HepG2 (cell line): ENCODE measurements at regions not wholly inside any gene's neighbourhood (a gene's known extent, or its start where the extent isn't known, plus 50 kb on each side); places are given as distances from the start of the nearest gene placed in this dataset.

ENCODE experiments used
- ATAC-seq: fragments of 200-7000 bp; cut with Tn5 transposase; 3 replicates; pipeline ENCODE4 v1.9.1; 2020; ENCODE audit warnings: mild to moderate bottlenecking, moderate library complexity
- BruUV-seq: library from RNA; stranded (reverse); fragments of 400-500 nt; replicated peaks from 2 replicates; lab custom pipeline; 2021; lab: Mats Ljungman, UMichigan
- CTCF ChIA-PET: fragments of 300-600 bp; formaldehyde crosslinking; extraction: SDS; loops from one replicate; lab custom pipeline; 2021; ENCODE audit warnings: low total read pairs, inconsistent platforms, low intra/inter-chr PET ratio; lab: Yijun Ruan, JAX
- POLR2A ChIA-PET: fragments of 350-600 bp; sonication (Branson Sonifier 250); formaldehyde crosslinking; loops from one replicate; lab custom pipeline; 2020; ENCODE audit warnings: antibody characterized with exemption, inconsistent platforms; lab: Yijun Ruan, JAX
- DNase-seq: peaks from one replicate; pipeline ENCODE4 v3.0.0-alpha.2; 2015; ENCODE audit warnings: low spot score
- FAIRE-seq: peaks from 3 replicates; lab custom pipeline; 2011; peaks lifted over from hg19 to GRCh38; lab: Jason Lieb, UNC
- H2AFZ ChIP-seq: one replicate; pipeline ENCODE4 v1.6.1; 2011; ENCODE audit warnings: low read length, inconsistent platforms
- H3K27ac ChIP-seq: fragments of 300-600 bp; 3 replicates; pipeline ENCODE4 v1.8.0; 2011; ENCODE audit warnings: mixed run types, mild to moderate bottlenecking, mixed read lengths, low read length, inconsistent platforms; ENCODE audit not compliant: insufficient read depth; ENCODE audit errors: extremely low read length
- H3K27me3 ChIP-seq, 2 experiments: fragments of 200-600 bp in 1 of 2; 2 replicates in 1 of 2; 3 replicates in 1 of 2; pipeline versions ENCODE4 v1.6.0 to v1.8.0; 2011; ENCODE audit warnings: low read length in 2 of 2, mild to moderate bottlenecking in 2 of 2, moderate library complexity in 2 of 2, inconsistent platforms in 1 of 2; ENCODE audit not compliant: insufficient read depth in 2 of 2, control insufficient read depth in 1 of 2
- H3K36me3 ChIP-seq, 2 experiments: fragments of 200-600 bp in 1 of 2; replicated peaks in 1 of 2; 2 replicates in 1 of 2; 3 replicates in 1 of 2; pipeline versions ENCODE4 v1.5.1 to v1.8.0; 2011; ENCODE audit warnings: low read length in 2 of 2, inconsistent platforms in 1 of 2; ENCODE audit not compliant: insufficient read depth in 2 of 2, control insufficient read depth in 1 of 2
- H3K4me1 ChIP-seq: 2 replicates; pipeline ENCODE4 v1.5.1; 2012; ENCODE audit warnings: low read length, inconsistent platforms; ENCODE audit not compliant: insufficient read depth
- H3K4me2 ChIP-seq: 2 replicates; pipeline ENCODE4 v1.6.0; 2011; ENCODE audit warnings: low read depth, low read length, inconsistent platforms
- H3K4me3 ChIP-seq, 3 experiments: fragments of 200-600 bp in 1 of 3; sonication (generic), shearing (Covaris generic) in 1 of 3; replicated peaks in 1 of 3; 2 replicates each; pipeline ENCODE4 v1.5.1; 2011 to 2016; ENCODE audit warnings: low read length in 3 of 3, inconsistent platforms in 2 of 3, low read depth in 2 of 3, mild to moderate bottlenecking in 2 of 3, control low read depth in 1 of 3, mixed read lengths in 1 of 3; ENCODE audit not compliant: insufficient read depth in 1 of 3
- H3K79me2 ChIP-seq: one replicate; pipeline ENCODE4 v1.6.1; 2011; ENCODE audit warnings: low read length, inconsistent platforms; ENCODE audit not compliant: insufficient read depth
- H3K9ac ChIP-seq: 2 replicates; pipeline ENCODE4 v1.6.0; 2011; ENCODE audit warnings: mild to moderate bottlenecking, low read depth, low read length, inconsistent platforms; ENCODE audit not compliant: insufficient read depth
- H3K9me3 ChIP-seq: 2 replicates; pipeline ENCODE4 v1.5.1; 2012; ENCODE audit warnings: mild to moderate bottlenecking, low read length
- H4K20me1 ChIP-seq: 2 replicates; pipeline ENCODE4 v1.6.0; 2011; ENCODE audit warnings: inconsistent platforms, mild to moderate bottlenecking, low read length, moderate library complexity; ENCODE audit not compliant: insufficient read depth
- CEBPG ChIP-seq: IDR thresholded peaks from 2 replicates; pipeline ENCODE4 v1.6.1; 2016
- CHD2 ChIP-seq: IDR thresholded peaks from 2 replicates; pipeline ENCODE4 v1.6.1; 2011; ENCODE audit warnings: low read depth, low read length, improper control_type of control experiment
- CREM ChIP-seq, 2 experiments: sonication (generic) in 1 of 2; formaldehyde crosslinking in 1 of 2; IDR thresholded peaks; 2 replicates each; pipeline versions ENCODE4 v1.4.0 to v1.6.1; 2016 to 2020; ENCODE audit warnings: antibody characterized with exemption in 1 of 2, mild to moderate bottlenecking in 1 of 2, missing genetic modification reagents in 1 of 2
- EP300 ChIP-seq, 3 experiments: sonication (generic) in 1 of 3; formaldehyde crosslinking in 1 of 3; IDR thresholded peaks; 2 replicates each; pipeline versions ENCODE4 v1.5.1 to v1.6.1; 2011 to 2020; ENCODE audit warnings: low read depth in 2 of 3, low read length in 2 of 3, borderline replicate concordance in 1 of 3, improper control_type of control experiment in 1 of 3, mild to moderate bottlenecking in 1 of 3, missing genetic modification reagents in 1 of 3, moderate library complexity in 1 of 3
- FOXA3 ChIP-seq: IDR thresholded peaks from 2 replicates; pipeline ENCODE4 v1.6.1; 2016; ENCODE audit warnings: missing genetic modification reagents, missing compliant biosample characterization
- GFI1 ChIP-seq: sonication (generic); formaldehyde crosslinking; IDR thresholded peaks from 2 replicates; pipeline ENCODE4 v1.5.0; 2020; ENCODE audit warnings: missing genetic modification reagents, mild to moderate bottlenecking, borderline replicate concordance
- HES4 ChIP-seq: sonication (generic); formaldehyde crosslinking; IDR thresholded peaks from 2 replicates; pipeline ENCODE4 v1.9.0; 2021; ENCODE audit warnings: mild to moderate bottlenecking, missing genetic modification reagents, borderline replicate concordance
- HNF4G ChIP-seq, 2 experiments: sonication (generic) in 1 of 2; formaldehyde crosslinking in 1 of 2; IDR thresholded peaks; 2 replicates each; pipeline versions ENCODE4 v1.4.0 to v1.6.1; 2011 to 2020; ENCODE audit warnings: borderline replicate concordance in 2 of 2, low read depth in 2 of 2, mild to moderate bottlenecking in 2 of 2, low read length in 1 of 2, missing genetic modification reagents in 1 of 2, moderate library complexity in 1 of 2
- HOXA5 ChIP-seq: sonication (generic); formaldehyde crosslinking; IDR thresholded peaks from 2 replicates; pipeline ENCODE4 v1.4.0; 2020; ENCODE audit warnings: missing genetic modification reagents
- ISL2 ChIP-seq: sonication (generic); formaldehyde crosslinking; IDR thresholded peaks from 2 replicates; pipeline ENCODE4 v1.5.0; 2020; ENCODE audit warnings: missing genetic modification reagents
- NCOA2 ChIP-seq: sonication (generic); formaldehyde crosslinking; IDR thresholded peaks from 2 replicates; pipeline ENCODE4 v1.8.0; 2022; ENCODE audit warnings: inconsistent platforms
- NFIC ChIP-seq: IDR thresholded peaks from 2 replicates; pipeline ENCODE4 v1.6.1; 2012; ENCODE audit warnings: mild to moderate bottlenecking, low read length, inconsistent platforms
- SMAD3 ChIP-seq: sonication (generic); formaldehyde crosslinking; IDR thresholded peaks from 2 replicates; pipeline ENCODE4 v1.4.0; 2020; ENCODE audit warnings: missing genetic modification reagents
- SYNCRIP ChIP-seq: fragments of 200-400 bp; formaldehyde crosslinking; IDR thresholded peaks from 2 replicates; pipeline ENCODE4 v1.6.1; 2018; ENCODE audit warnings: mild to moderate bottlenecking, low read depth, low read length; ENCODE audit not compliant: insufficient read depth
- TGIF2 ChIP-seq: IDR thresholded peaks from 2 replicates; pipeline ENCODE4 v1.6.1; 2016; ENCODE audit warnings: control low read depth, missing compliant biosample characterization
- ZNF557 ChIP-seq: sonication (generic); formaldehyde crosslinking; IDR thresholded peaks from 2 replicates; pipeline ENCODE4 v1.4.0; 2020; ENCODE audit warnings: missing genetic modification reagents
- ZNF746 ChIP-seq: sonication (generic); formaldehyde crosslinking; IDR thresholded peaks from 2 replicates; pipeline ENCODE4 v1.8.0; 2022; ENCODE audit warnings: mild to moderate bottlenecking, missing genetic modification reagents
- WGBS: methylation state at CpG from one replicate; pipeline ENCODE4 v1.1.6; 2017; ENCODE audit warnings: low lambda C conversion rate; 5-methylcytosine and 5-hydroxymethylcytosine counted together
- in situ Hi-C: cut with HindIII; loops from 2 replicates; pipeline ENCODE4 v1.10.0; 2017; ENCODE audit warnings: low pct_unique_long_range_greater_than_20kb; ENCODE audit not compliant: extremely low pct_ligation_motif_present
- intact Hi-C: fragments of 100-400 bp; cut with micrococcal nuclease; formaldehyde crosslinking; loops from one replicate; pipeline ENCODE4 v1.10.0; 2022; ENCODE audit not compliant: unreplicated experiment
- TF ChIP-seq, protein P1 (sequence below): sonication (generic); formaldehyde crosslinking; IDR thresholded peaks from 2 replicates; pipeline ENCODE4 v1.5.1; 2020; ENCODE audit warnings: mild to moderate bottlenecking, missing genetic modification reagents, borderline replicate concordance

DNA sequence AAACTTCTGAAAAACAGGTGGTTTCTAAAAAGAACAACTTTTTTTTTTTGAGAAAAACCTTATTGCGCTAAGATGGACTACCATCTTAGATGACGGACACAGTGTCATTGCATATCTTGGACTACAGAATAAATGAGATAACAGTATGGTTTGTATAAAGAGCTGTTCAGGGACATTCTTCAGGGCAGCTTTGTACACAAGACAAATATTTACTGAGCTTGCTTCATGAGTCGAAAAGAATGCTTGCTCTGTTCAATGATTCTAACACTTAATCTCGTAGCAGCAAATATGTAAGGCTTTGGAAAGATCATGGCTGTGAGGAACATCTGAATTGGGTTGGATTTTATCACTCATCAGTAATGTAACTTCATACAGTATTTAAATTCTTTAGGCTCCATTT lies 282.5 kb upstream of the CWC22 start:
- Histone ChIP-seq H3K36me3 (no peaks in the 10 kb centered on the region), H3K9me3 (no peaks in the 10 kb centered on the region; the same call in 1 of the 2 replicates), H3K4me1 (peaks cover 19% of the 10 kb centered on the region), H3K79me2 (no peaks in the 10 kb centered on the region), H3K27me3 (no peaks in the 10 kb centered on the region), H3K27ac (no peak overlapping the region), H3K4me2 (no peak overlapping the region), H3K4me3 (no peak overlapping the region), H2AFZ (no peak overlapping the region), H3K9ac (no peak overlapping the region), H4K20me1 (no peaks in the 10 kb centered on the region)
- ChIA-PET POLR2A (no interaction called here), CTCF (no interaction called here)
- in situ Hi-C loops (no loop called here), intact Hi-C loops (loop anchor here (1.0 to 10.0 kb wide), 2 partner anchors 34 to 685 kb away; no protein-coding TSS in a partner anchor)
- FAIRE-seq (peak; percentile 74), DNase-seq (peak; percentile 68), ATAC-seq (peak; percentile 98)
- WGBS, result 7% methylated on average over 4 of the region's 4 CpGs
- BruUV-seq, result no TSS peak
- TF ChIP-seq HOXA5 (CRISPR knock-in tag), result no peak
- TF ChIP-seq GFI1 (CRISPR knock-in tag), result peak; percentile 51; the same call in 1 of the 2 replicates
- TF ChIP-seq TGIF2 (CRISPR knock-in tag), result 0 out of 2 replicates have a peak, but pooled peaks have one; percentile 22
- TF ChIP-seq FOXA3 (CRISPR knock-in tag), result peak; percentile 90
- TF ChIP-seq CEBPG (CRISPR knock-in tag), result peak; percentile 46
- no peak for TF ChIP-seq ZNF557 (CRISPR knock-in tag)
- no peak for TF ChIP-seq CHD2
- peak; percentile 57; the same call in 1 of the 2 replicates for TF ChIP-seq ISL2 (CRISPR knock-in tag)
- no peak for TF ChIP-seq ZNF746
- no peak for TF ChIP-seq HNF4G (IDR thresholded peaks at IDR 0.05; ENCODE audit: borderline replicate concordance, low read depth, low read length)
- no peak for TF ChIP-seq HNF4G (CRISPR knock-in tag; IDR thresholded peaks at IDR 0.05; ENCODE audit: borderline replicate concordance, low read depth)
- peak; percentile 48; the same call in 1 of the 2 replicates for TF ChIP-seq NFIC
- peak in 1 of 2 experiments; percentile 71; a peak in 2 of 4 replicates for TF ChIP-seq EP300 (IDR thresholded peaks at IDR 0.05; ENCODE audit: low read depth in 2 of 2, low read length in 2 of 2)
- TF ChIP-seq EP300 (CRISPR knock-in tag; IDR thresholded peaks at IDR 0.05; ENCODE audit: borderline replicate concordance), result no peak
- TF ChIP-seq, protein P1, sequence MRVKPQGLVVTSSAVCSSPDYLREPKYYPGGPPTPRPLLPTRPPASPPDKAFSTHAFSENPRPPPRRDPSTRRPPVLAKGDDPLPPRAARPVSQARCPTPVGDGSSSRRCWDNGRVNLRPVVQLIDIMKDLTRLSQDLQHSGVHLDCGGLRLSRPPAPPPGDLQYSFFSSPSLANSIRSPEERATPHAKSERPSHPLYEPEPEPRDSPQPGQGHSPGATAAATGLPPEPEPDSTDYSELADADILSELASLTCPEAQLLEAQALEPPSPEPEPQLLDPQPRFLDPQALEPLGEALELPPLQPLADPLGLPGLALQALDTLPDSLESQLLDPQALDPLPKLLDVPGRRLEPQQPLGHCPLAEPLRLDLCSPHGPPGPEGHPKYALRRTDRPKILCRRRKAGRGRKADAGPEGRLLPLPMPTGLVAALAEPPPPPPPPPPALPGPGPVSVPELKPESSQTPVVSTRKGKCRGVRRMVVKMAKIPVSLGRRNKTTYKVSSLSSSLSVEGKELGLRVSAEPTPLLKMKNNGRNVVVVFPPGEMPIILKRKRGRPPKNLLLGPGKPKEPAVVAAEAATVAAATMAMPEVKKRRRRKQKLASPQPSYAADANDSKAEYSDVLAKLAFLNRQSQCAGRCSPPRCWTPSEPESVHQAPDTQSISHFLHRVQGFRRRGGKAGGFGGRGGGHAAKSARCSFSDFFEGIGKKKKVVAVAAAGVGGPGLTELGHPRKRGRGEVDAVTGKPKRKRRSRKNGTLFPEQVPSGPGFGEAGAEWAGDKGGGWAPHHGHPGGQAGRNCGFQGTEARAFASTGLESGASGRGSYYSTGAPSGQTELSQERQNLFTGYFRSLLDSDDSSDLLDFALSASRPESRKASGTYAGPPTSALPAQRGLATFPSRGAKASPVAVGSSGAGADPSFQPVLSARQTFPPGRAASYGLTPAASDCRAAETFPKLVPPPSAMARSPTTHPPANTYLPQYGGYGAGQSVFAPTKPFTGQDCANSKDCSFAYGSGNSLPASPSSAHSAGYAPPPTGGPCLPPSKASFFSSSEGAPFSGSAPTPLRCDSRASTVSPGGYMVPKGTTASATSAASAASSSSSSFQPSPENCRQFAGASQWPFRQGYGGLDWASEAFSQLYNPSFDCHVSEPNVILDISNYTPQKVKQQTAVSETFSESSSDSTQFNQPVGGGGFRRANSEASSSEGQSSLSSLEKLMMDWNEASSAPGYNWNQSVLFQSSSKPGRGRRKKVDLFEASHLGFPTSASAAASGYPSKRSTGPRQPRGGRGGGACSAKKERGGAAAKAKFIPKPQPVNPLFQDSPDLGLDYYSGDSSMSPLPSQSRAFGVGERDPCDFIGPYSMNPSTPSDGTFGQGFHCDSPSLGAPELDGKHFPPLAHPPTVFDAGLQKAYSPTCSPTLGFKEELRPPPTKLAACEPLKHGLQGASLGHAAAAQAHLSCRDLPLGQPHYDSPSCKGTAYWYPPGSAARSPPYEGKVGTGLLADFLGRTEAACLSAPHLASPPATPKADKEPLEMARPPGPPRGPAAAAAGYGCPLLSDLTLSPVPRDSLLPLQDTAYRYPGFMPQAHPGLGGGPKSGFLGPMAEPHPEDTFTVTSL (CRISPR knock-in tag), result 0 out of 2 replicates have a peak, but pooled peaks have one; percentile 39
- TF ChIP-seq HES4 (CRISPR knock-in tag), result no peak
- 0 out of 2 replicates have a peak, but pooled peaks have one; percentile 26 for TF ChIP-seq SMAD3 (CRISPR knock-in tag)
- 0 out of 2 replicates have a peak, but pooled peaks have one; percentile 25 for TF ChIP-seq CREM (IDR thresholded peaks at IDR 0.05)
- no peak for TF ChIP-seq CREM (CRISPR knock-in tag; IDR thresholded peaks at IDR 0.05)
- TF ChIP-seq NCOA2 (CRISPR knock-in tag), result peak; percentile 74; the same call in 1 of the 2 replicates
- TF ChIP-seq SYNCRIP, result no peak
